Heart left ventricle (tissue), 13 donors: ENCODE measurements at regions not wholly inside any gene's neighbourhood (a gene's known extent, or its start where the extent isn't known, plus 50 kb on each side); places are given as distances from the start of the nearest gene placed in this dataset.

ENCODE experiments used
- CTCF ChIP-seq, 12 donors: fragments of 200-600 bp; sonication (generic) in 4 of 12; IDR thresholded peaks; one replicate each; pipeline versions ENCODE4 v1.5.0 to v1.8.0; 2018 to 2022; ENCODE audit warnings: antibody characterized with exemption in 12 of 12, mild to moderate bottlenecking in 5 of 12
- POLR2A ChIP-seq, 2 donors: fragments of 450-650 bp; IDR thresholded peaks; one replicate each; pipeline ENCODE4 v1.6.1; 2017; ENCODE audit warnings: antibody characterized with exemption in 2 of 2, mild to moderate bottlenecking in 2 of 2, moderate library complexity in 2 of 2
- donor health status: ischemic (EF 13 %, LVEDD 7.1; RV severe dilation, severe dysfunction).
- donor health status: DM: no; HTN: yes; CAD: no.
- donor health status: DM: no; HTN: no; CAD: no.
- donor health status: ischemic (EF 25% LVEDD 6.9; RV normal size, moderate dysfunction).
- donor health status: ischemic (EF 25% LVEDD 5.7; RV mildly dilated, moderate dysfunction).
- donor health status: ischemic (EF 35%, LVEDD 5.7; RV mildly dilated, moderate dysfunction).
- donor health status: nonischemic (EF 11% LVEDD 7.7; RV severe dilation, severe dysfunction).
- donor health status: DM: yes; HTN: yes; CAD: no.
- donor health status: PGD.
- donor health status: ischemic (EF 29% LVEDD 5.4; RV normal size, mild dysfunction).
- donor health status: nonischemic (EF 23%, LVEDD 6.1; RV moderate dilation, normal function).

DNA sequence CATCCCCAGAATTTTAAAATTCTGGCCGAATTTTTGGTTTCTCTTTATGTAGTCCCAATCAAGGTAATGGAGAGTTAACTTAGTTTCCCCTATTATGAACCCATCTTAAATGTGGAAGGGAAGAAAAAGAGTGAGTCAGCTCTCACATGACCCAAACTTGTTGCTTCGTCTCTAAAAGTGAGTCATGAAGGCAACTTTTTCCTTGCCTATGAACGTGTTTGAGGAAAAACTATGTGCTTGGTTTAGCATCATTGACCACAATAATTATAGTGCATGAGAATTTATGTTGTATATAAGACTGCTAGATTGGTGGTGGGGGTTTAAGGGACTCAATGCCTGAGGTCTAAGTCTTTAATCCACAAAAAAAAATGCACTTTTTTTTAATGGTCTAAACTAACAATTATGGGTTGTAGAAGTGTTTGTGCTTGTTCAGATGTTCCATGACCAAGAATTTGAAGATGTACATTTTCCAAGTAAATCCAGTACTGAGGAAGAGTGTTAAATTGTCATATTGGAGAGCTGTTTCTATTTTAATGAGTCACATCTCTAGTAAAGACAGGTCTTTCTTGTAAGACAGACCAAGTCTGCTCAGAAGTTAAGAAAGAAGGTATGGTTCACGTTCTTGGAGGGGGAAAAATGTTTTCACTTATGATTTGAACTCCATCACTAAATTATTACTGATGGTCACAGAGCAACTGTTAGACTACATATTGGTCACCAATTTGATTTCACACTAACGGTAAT, 409.9 kb upstream of the MARCKS start:
- TF ChIP-seq CTCF (IDR thresholded peaks at IDR 0.05) (no peak), POLR2A (IDR thresholded peaks at IDR 0.05) (no peak)
